Activated CD4-positive, alpha-beta T cell treated with anti-CD3 and anti-CD28 coated beads, Interleukin-2, amount 10 ng/mL, durations not matched to agents 24 days and 14 days (primary cell): ENCODE measurements at regions not wholly inside any gene's neighbourhood (a gene's known extent, or its start where the extent isn't known, plus 50 kb on each side); places are given as distances from the start of the nearest gene placed in this dataset.

Experiments used
- DNase-seq: peaks from one replicate; pipeline ENCODE4 v3.0.0; 2022
- H3K27ac Mint-ChIP-seq: one replicate; pipeline ENCODE4 v1.8.0; 2022; ENCODE audit warnings: mild to moderate bottlenecking, mixed read lengths
- H3K27me3 Mint-ChIP-seq: one replicate; pipeline ENCODE4 v1.8.0; 2022; ENCODE audit warnings: mixed read lengths
- H3K36me3 Mint-ChIP-seq: one replicate; pipeline ENCODE4 v1.8.0; 2022; ENCODE audit warnings: low read depth, mild to moderate bottlenecking, mixed read lengths
- H3K4me1 Mint-ChIP-seq: one replicate; pipeline ENCODE4 v1.8.0; 2021; ENCODE audit warnings: mixed read lengths
- H3K4me3 Mint-ChIP-seq: one replicate; pipeline ENCODE4 v1.8.0; 2022; ENCODE audit warnings: mild to moderate bottlenecking, moderate library complexity, mixed read lengths
- H3K9me3 Mint-ChIP-seq: one replicate; pipeline ENCODE4 v1.8.0; 2021; ENCODE audit warnings: mixed read lengths
- intact Hi-C: fragments of 100-400 bp; cut with micrococcal nuclease; formaldehyde crosslinking; loops from one replicate; pipeline ENCODE4 v1.15.1; 2023

DNA sequence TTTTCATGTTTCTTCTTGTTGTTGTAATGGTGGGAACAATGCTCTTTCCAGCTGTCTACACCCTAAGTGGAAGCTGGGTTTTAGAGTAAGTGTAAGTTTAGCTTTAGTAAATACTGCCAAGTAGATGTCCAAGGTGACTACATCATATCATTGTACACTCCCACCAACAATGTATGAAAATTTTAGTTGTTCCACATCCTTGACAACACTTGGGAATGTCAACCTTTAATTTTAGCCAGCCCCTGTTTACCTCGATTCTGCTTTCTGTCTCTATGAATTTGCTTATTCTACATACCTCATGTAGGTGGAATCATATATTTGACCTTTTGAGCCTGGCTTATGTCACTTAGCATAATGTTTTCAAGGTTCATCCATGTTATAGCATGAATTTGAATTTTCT lies 93.0 kb downstream of the MTPAP start:
- peaks cover 26% of the 10 kb centered on the region for H3K27me3 Mint-ChIP-seq
- DNase-seq: no peak
- no peak overlapping the region for H3K27ac Mint-ChIP-seq
- H3K4me1 Mint-ChIP-seq: no peaks in the 10 kb centered on the region
- peaks cover 12% of the 10 kb centered on the region for H3K9me3 Mint-ChIP-seq
- no peaks in the 10 kb centered on the region for H3K36me3 Mint-ChIP-seq
- intact Hi-C loops: no loop called here
- H3K4me3 Mint-ChIP-seq: no peak overlapping the region

DNA sequence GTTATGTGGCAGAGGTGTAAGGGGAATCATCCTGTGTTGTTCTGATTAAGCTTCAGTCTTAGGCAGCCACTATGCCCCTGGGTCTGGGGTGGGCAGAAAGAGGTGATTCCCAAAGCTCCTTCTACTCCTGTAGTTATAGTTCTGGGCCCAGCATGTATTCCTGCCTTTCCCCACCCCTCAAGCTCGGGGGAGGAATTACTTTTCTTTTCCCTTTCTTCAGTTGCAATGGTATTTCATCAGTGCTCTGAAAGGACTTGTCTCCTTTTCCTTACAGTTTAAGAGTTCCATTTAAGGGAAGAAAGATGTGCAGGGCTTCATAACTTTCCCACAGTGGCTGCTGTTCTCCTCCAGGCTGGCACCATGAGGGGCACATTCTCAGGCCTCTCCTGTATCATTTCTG lies 94.2 kb downstream of the MTPAP start:
- Mint-ChIP-seq H3K36me3 (no peaks in the 10 kb centered on the region), H3K4me3 (no peak overlapping the region), H3K27ac (no peak overlapping the region), H3K4me1 (no peaks in the 10 kb centered on the region), H3K9me3 (peaks cover 12% of the 10 kb centered on the region), H3K27me3 (peaks cover 29% of the 10 kb centered on the region)
- intact Hi-C loops: no loop called here
- DNase-seq: no peak

DNA sequence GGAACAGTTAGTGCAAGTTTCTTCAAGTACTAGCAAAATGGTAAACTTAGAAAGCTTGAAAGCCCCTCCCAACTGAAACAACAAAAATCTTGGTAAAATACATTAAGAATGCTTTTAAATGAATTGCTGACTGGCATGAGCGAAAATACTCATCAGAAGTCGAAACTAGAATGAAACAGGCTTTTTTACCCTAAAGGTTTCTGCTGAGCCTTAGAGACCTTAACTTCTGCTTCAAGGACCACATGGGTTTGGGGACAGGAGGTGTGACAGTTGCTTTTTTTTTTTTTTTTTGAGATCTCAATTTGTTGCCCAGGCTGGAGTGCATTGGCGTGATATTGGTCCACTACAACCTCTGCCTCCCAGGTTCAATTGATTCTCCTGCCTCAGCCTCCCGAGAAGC lies 100.3 kb downstream of the MTPAP start:
- Mint-ChIP-seq H3K4me3 (no peak overlapping the region), H3K27me3 (peaks cover 16% of the 10 kb centered on the region), H3K9me3 (peaks cover 10% of the 10 kb centered on the region), H3K27ac (no peak overlapping the region), H3K4me1 (peaks cover 4% of the 10 kb centered on the region), H3K36me3 (no peaks in the 10 kb centered on the region)
- intact Hi-C loops: no loop called here
- DNase-seq: no peak

DNA sequence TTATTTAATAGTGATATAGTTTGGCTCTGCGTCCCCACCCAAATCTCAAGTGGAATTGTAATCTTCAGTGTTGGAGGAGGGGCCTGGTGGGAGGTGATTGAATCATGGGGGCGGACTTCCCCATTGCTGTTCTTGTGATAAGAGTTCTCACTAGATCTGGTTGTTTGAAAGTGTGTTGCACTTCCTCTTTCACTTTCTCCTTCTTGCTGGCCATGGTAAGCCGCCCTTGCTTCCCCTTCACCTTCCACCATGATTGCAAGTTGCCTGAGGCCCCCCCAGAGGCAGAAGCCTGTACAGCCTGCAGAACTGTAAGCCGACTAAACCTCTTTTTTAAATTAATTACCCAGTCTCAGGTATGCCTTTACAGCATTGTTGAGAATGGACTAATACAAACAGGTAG lies 101.4 kb downstream of the MTPAP start:
- Mint-ChIP-seq H3K27ac (no peak overlapping the region), H3K4me3 (peak overlapping the region; percentile 7), H3K9me3 (peaks cover 10% of the 10 kb centered on the region), H3K4me1 (peaks cover 4% of the 10 kb centered on the region), H3K27me3 (peaks cover 13% of the 10 kb centered on the region), H3K36me3 (no peaks in the 10 kb centered on the region)
- peak; percentile 57 for DNase-seq
- intact Hi-C loops: no loop called here

DNA sequence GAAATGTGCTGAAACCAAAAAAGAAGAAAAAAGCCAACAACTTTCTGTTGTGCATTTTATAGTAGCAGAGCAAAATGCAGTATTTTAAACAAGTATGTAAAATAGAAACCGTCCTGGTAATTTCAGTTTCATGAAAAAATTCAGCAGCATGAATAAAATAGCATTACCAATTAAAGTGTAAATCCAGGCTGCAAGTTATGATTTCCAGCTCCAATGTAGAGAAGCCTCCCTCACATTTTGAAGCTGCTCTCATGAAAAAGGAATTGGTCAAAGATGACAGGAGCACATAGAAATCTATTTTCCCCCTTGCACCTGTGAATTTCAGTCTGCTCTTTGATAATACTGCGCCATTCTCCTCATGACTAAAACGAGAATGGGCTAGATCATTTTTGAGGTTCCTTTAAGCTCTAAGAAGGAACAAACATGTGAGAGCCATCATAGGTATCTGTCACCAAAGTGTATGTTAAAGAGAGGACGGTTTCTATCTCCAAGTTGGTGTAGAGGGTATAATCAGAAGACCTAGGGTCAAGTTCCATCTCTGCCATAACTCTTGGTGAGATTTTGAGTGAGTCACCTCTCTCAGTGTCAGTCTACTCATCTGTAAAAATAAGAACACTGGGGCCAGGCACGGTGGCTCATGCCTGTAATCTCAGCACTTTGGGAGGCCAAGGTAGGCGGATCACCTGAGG lies 107.5 kb downstream of the MTPAP start:
- Mint-ChIP-seq H3K9me3 (no peaks in the 10 kb centered on the region), H3K27me3 (peaks cover 11% of the 10 kb centered on the region), H3K4me3 (no peak overlapping the region), H3K4me1 (peaks cover 5% of the 10 kb centered on the region), H3K36me3 (no peaks in the 10 kb centered on the region), H3K27ac (no peak overlapping the region)
- no peak for DNase-seq
- intact Hi-C loops: loop anchor here (1.0 kb wide), 1 partner anchor 243 kb away; no protein-coding TSS in a partner anchor

DNA sequence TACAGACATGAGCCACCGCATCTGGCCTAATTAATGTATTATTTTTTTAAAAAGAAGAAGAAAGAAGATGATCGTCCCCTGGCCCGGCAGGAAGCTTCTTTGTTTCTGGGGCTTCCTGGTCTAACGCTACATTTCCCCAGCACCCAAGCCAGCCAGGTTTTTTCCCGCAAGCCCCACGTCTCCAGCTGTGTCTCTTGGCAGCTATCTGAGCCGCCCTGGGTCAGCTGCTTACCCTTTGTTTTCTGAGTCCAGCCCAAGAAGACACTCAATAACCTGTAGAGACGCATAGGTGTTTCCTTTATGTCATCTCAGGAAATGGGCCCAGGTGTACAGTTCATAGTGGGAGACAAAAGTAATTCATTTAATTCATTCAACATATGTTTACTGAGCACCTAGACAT lies 110.2 kb downstream of the MTPAP start:
- Mint-ChIP-seq H3K4me1 (peaks cover 5% of the 10 kb centered on the region), H3K27ac (no peak overlapping the region)

DNA sequence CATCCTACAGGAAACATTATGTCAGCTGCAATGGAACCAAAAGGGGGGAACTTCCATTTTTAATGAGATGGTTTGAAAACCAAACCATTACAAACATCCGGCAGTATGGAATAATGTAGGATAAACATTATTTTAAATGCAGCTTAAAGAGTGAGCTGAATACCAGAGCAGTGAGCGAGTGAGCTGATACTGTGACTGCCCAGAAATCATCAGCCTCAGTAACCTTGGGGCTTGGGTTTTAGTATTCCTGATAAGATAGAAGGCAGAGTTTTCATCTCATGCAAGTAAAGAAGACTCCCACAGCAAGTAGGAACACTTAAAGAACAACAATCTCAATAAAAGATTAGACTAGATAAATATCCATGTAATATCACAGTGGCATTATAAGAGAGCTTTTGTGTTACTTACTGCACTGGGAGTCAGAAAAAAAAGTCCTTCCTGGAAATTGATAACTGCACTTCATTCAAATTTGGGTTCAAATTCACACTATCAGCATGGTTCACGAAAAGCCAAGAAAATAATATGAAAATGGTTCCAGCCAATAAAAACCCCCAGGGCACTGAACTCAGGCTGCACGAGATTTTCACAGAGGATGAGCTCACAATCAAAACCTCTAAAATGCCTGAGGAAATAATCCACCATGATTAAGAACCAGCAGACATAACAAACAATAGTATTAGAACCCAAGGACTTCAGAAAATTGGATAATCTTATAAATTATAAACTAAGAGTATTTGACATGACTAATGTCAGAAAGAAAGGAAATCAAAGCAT lies 115.7 kb downstream of the MTPAP start:
- intact Hi-C loops: no loop called here
- peaks cover 4% of the 10 kb centered on the region for H3K9me3 Mint-ChIP-seq
- peaks cover 2% of the 10 kb centered on the region for H3K36me3 Mint-ChIP-seq
- no peak for DNase-seq
- peaks cover 14% of the 10 kb centered on the region for H3K27me3 Mint-ChIP-seq
- H3K4me3 Mint-ChIP-seq: no peak overlapping the region
- H3K4me1 Mint-ChIP-seq: peaks cover 19% of the 10 kb centered on the region
- H3K27ac Mint-ChIP-seq: no peak overlapping the region

More for the DNA sequence above, 110.2 kb downstream of the MTPAP start:
- Mint-ChIP-seq H3K27me3 (peaks cover 18% of the 10 kb centered on the region), H3K9me3 (peaks cover 4% of the 10 kb centered on the region), H3K36me3 (peaks cover 2% of the 10 kb centered on the region), H3K4me3 (no peak overlapping the region)
- DNase-seq: no peak
- intact Hi-C loops: no loop called here

DNA sequence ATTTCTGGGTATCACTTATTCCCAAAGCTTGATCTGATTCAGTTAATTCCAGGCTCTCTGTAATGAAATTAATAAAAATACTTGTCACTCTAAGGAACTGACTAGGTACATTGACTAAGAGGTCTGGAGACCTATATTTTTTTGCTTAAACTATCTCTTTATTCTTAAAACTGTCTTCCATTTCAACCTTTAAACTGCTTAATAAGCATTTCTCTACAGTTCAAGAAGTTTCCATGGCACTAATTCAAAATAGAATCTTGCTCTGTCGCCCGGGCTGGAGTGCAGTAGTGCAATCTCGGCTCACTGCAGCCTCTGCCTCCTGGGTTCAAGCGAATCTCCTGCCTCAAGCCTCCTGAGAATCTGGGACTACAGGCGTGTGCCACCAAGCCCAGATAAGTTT lies 117.4 kb downstream of the MTPAP start:
- H3K4me3 Mint-ChIP-seq: no peak overlapping the region
- no peak for DNase-seq
- H3K27ac Mint-ChIP-seq: no peak overlapping the region
- intact Hi-C loops: no loop called here
- peaks cover 2% of the 10 kb centered on the region for H3K36me3 Mint-ChIP-seq
- H3K9me3 Mint-ChIP-seq: peaks cover 4% of the 10 kb centered on the region
- peaks cover 9% of the 10 kb centered on the region for H3K27me3 Mint-ChIP-seq
- peaks cover 19% of the 10 kb centered on the region for H3K4me1 Mint-ChIP-seq

DNA sequence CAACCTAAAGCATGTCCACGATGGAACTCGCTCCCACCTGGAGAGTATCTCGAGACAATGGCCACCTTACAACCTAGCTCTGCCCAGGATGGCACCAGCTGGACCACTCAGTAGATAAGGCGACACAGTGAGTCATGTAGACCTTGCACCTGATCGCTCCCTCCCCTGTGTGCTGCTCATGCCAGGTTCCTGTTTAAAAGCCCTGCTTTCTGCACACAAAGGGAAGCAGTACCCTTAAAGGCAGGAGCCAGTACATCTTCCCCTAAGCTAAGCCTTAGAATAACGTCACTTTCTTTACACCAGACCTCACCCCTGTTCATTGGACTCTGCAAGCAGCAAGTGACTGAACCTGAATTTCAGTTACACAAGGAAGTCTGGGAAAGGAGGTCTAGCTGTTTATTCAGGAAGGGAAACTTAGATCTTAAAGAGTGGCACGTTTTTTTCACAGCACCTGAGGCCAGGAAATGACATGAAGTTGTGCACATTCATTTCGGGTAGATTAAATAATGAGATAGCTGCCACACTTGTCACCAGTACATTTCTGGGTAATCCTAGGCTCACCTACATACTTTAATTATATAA lies 117.9 kb downstream of the MTPAP start:
- no peak overlapping the region for H3K27ac Mint-ChIP-seq
- H3K27me3 Mint-ChIP-seq: peaks cover 9% of the 10 kb centered on the region
- peaks cover 19% of the 10 kb centered on the region for H3K4me1 Mint-ChIP-seq
- peaks cover 4% of the 10 kb centered on the region for H3K9me3 Mint-ChIP-seq
- peaks cover 2% of the 10 kb centered on the region for H3K36me3 Mint-ChIP-seq
- H3K4me3 Mint-ChIP-seq: no peak overlapping the region
- intact Hi-C loops: no loop called here
- DNase-seq: no peak

DNA sequence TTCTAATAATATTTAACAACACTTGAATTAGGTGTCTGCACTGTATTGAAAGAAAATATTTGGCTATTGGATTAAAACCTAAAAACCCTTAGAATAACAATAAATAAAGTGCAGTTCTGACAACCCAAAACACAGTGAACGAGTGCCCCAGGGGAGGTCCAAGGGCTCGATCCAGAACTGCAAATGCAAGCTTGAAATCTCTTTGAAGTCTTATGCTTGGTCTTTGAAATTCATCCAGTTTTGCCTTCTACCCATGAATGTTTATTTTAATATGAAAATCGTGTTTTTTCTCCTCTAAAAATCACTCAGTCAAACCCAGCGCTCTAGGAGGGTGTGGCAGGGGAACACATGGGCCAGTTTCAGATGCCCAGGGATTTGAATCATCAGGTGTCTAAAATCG lies 119.5 kb downstream of the MTPAP start:
- Mint-ChIP-seq H3K36me3 (no peaks in the 10 kb centered on the region), H3K27me3 (peaks cover 2% of the 10 kb centered on the region), H3K27ac (no peak overlapping the region), H3K4me3 (no peak overlapping the region), H3K4me1 (peaks cover 19% of the 10 kb centered on the region), H3K9me3 (peaks cover under 1% of the 10 kb centered on the region)
- intact Hi-C loops: no loop called here
- no peak for DNase-seq

DNA sequence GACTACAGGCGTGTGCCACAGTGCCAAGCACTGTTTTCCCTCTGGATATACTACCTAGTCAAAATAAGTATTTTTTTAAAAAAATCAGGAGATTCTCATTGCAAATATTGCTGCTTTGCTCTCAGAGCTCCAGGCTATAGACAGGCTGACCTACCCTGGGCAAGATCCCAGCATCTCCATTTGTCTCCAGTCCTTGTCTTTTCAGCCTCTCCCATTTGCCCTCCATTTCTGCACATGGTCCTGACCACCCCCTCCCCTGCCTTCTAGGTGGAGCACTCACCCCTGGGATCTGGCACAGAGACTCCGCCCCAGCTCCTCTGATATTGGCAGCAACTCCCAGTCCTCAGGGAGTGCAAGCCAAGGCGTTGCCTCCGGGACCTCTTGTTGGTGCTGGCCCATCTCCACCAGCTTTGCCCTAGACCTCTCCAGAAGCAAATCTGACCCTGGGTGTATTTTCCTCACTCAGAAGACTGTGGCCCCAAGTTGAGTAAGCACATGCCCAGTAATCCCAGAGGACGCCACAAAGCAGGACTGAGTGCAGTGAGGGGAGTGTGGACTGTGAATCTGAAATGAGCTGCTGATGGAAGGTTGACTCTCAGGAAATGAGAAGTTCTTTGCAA lies 120.6 kb downstream of the MTPAP start:
- no peak for DNase-seq
- Mint-ChIP-seq H3K27me3 (peaks cover 3% of the 10 kb centered on the region), H3K4me3 (no peak overlapping the region), H3K9me3 (no peaks in the 10 kb centered on the region), H3K27ac (no peak overlapping the region), H3K4me1 (peaks cover 19% of the 10 kb centered on the region), H3K36me3 (no peaks in the 10 kb centered on the region)
- intact Hi-C loops: no loop called here

DNA sequence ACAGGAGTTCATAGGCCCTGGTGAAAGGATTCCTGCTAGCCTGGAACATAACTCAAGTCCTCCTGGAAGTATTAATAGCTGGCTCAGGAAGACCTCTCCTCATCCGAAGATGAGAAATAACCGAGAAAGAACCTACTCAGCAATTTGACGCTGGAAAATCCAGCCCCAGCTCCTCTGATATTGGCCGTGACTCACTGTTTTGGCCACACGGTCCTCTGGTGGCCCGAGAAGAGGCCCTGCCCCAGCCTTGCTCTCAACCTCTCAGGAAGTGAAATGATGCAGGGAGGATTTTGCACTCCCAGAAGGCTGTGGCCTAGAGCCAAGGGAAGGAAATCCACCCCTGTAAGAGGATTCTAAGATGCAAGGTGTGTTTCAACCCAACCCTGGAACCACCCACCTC lies 121.6 kb downstream of the MTPAP start:
- H3K27me3 Mint-ChIP-seq: peaks cover 4% of the 10 kb centered on the region
- no peaks in the 10 kb centered on the region for H3K9me3 Mint-ChIP-seq
- no peaks in the 10 kb centered on the region for H3K36me3 Mint-ChIP-seq
- DNase-seq: no peak
- H3K4me1 Mint-ChIP-seq: peaks cover 19% of the 10 kb centered on the region
- H3K27ac Mint-ChIP-seq: no peak overlapping the region
- intact Hi-C loops: no loop called here
- H3K4me3 Mint-ChIP-seq: no peak overlapping the region

DNA sequence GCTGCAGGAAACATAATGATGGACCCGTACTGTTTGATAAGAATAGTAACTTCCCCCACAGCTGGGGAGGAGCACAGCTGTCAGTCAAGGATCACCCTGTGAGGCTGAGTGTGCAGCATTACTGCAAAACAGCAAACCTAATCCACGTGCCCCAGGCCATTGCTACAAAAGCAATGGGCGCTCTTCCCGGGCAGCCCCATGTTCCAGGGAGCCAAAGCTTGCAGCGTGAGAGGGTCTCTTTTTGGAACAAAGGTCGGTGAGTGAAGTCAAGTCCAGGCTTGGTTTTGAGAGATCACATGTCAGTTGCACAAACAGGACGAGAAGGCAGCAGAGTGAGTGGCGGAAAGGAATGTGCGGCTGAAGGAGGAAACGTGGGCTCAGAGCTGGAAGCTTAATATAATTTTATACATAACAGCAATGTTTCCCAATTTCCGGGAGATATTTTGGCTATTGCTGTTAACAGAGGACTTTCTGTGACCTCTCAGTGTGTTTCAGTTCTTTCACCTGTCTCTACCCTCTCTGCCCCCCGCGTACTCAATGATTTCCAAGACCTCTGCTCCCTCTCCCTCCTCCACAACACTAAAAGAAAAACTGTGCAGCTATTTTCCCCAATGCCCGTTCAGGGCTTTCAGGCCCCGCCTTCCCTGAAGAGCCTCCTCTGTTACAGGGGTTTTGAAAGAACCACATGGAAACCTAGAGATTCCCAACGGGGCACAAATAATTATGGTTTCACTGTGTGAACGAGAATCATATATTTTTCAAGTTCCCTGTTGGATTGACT lies 128.9 kb downstream of the MTPAP start:
- H3K36me3 Mint-ChIP-seq: no peaks in the 10 kb centered on the region
- H3K9me3 Mint-ChIP-seq: no peaks in the 10 kb centered on the region
- H3K4me3 Mint-ChIP-seq: peak overlapping the region; percentile 18
- peaks cover 5% of the 10 kb centered on the region for H3K4me1 Mint-ChIP-seq
- no peak for DNase-seq
- peaks cover 38% of the 10 kb centered on the region for H3K27me3 Mint-ChIP-seq
- H3K27ac Mint-ChIP-seq: no peak overlapping the region
- intact Hi-C loops: no loop called here
